Thymus (tissue), 11 donors: ENCODE measurements at regions not wholly inside any gene's neighbourhood (a gene's known extent, or its start where the extent isn't known, plus 50 kb on each side); places are given as distances from the start of the nearest gene placed in this dataset.
"Not testable (repeated sequence)": the region's sequence is repeated elsewhere in the genome, so short reads cannot be mapped to it uniquely, and the experiment has no call there.

Experiments used
- DNase-seq, 9 donors: peaks; one replicate each; pipeline ENCODE4 v3.0.0-alpha.2; 2013; ENCODE audit warnings: low spot score in 9 of 9, low read depth in 6 of 9, missing footprints in 1 of 9
- H3K27ac ChIP-seq, 2 donors: one replicate each; pipeline ENCODE4 v1.5.1; 2013; ENCODE audit warnings: control low read depth in 1 of 2, low read depth in 1 of 2, low read length in 1 of 2, mild to moderate bottlenecking in 1 of 2, moderate library complexity in 1 of 2
- H3K27me3 ChIP-seq, 2 donors: one replicate each; pipeline ENCODE4 v1.5.1; 2013; ENCODE audit warnings: low read length in 1 of 2; ENCODE audit not compliant: control insufficient read depth in 2 of 2, insufficient read depth in 1 of 2
- H3K36me3 ChIP-seq, 2 donors: one replicate each; pipeline ENCODE4 v1.5.1; 2013; ENCODE audit warnings: low read length in 1 of 2, mild to moderate bottlenecking in 1 of 2, moderate library complexity in 1 of 2; ENCODE audit not compliant: control insufficient read depth in 2 of 2, insufficient read depth in 2 of 2
- H3K4me1 ChIP-seq, 2 donors: one replicate each; pipeline ENCODE4 v1.5.1; 2013; ENCODE audit warnings: low read length in 2 of 2; ENCODE audit not compliant: control insufficient read depth in 2 of 2, insufficient read depth in 2 of 2
- H3K4me3 ChIP-seq, 2 donors: one replicate each; pipeline ENCODE4 v1.5.1; 2013; ENCODE audit warnings: low read length in 2 of 2, control low read depth in 1 of 2, mild to moderate bottlenecking in 1 of 2
- H3K9me3 ChIP-seq, 2 donors: one replicate each; pipeline ENCODE4 v1.5.1; 2013; ENCODE audit warnings: low read length in 1 of 2, mild to moderate bottlenecking in 1 of 2; ENCODE audit not compliant: control insufficient read depth in 2 of 2, insufficient read depth in 1 of 2
- whole genome bisulfite sequencing: extraction: QIAGEN DNeasy Blood & Tissue Kit; methylation state at CpG from one replicate; pipeline ENCODE4 v1.1.7; 2013; 5-methylcytosine and 5-hydroxymethylcytosine counted together
- donor health status: healthy.

DNA sequence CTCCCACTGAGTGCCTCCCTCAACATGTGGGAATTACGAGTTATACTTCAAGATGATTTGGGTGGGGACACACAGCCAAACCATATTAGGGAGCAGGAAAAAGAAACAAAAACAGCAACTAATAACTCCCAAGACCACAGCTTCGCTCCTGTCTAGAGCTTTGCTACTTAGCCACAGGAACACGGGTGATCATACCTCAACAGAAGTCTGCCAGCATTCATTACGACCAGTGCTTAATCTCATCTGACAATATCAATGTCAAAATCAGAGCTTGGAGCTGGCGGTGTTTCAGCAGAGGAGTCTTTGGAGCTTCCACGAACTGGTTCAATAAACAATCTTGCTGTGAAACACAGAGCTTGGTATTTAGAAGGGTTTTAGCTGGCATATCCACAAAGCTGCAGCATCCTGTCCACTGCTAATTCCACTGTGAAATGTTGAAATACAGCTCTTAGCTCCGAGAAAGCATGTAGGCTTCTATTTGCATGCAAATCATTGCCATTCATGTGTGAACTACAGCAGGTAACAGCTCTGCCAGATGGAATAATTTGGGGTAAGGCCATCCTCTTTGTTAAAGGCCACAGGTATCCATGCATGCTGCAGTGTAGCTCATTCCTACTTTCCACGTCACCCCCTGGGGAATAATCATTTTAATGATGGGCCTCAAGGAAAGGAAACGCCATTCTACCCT is 128.4 kb upstream of the GOT2 start:
- no peak for DNase-seq
- no peaks in the 10 kb centered on the region for H3K4me1 ChIP-seq
- H3K36me3 ChIP-seq, result no peaks in the 10 kb centered on the region
- no peak overlapping the region for H3K4me3 ChIP-seq
- H3K27ac ChIP-seq, result no peak overlapping the region
- H3K9me3 ChIP-seq, result no peaks in the 10 kb centered on the region
- 91% methylated on average over 9 of the region's 9 CpGs for WGBS
- no peaks in the 10 kb centered on the region for H3K27me3 ChIP-seq

DNA sequence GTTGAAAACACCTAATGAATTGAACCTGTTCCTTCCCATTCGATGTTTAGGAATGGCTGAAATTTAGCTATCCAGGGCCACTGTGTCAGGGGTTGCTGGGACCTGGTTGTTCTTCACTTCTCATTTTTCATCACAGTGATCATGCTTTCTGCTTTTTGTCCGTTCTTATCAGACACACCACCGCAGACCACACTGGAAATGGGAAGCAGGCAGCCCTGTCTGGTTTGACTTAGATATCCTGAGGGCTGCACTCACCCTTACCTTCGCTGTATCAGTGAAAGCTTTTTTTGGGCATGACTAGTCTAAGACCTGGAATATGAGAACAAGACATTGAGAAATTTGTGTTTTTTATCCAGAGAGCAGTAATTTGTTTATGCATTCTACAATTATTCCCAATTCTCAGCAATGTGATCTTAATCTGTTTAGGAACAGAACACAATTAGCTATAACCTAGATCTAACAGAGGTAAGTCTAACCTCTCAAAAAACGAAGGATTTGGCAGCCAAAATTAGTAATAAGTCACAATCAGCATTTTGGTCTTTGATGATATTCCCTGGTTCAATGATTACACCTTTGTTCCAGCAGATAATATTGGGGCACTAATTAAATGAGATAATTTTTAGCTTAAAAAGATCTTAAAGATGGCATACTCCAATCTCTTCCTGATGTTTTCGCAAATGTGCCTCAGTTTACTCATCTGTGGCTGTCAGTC is 126.0 kb upstream of the GOT2 start:
- Histone ChIP-seq H3K27me3 (no peaks in the 10 kb centered on the region), H3K4me3 (no peak overlapping the region), H3K9me3 (no peaks in the 10 kb centered on the region), H3K4me1 (no peaks in the 10 kb centered on the region), H3K36me3 (no peaks in the 10 kb centered on the region), H3K27ac (no peak overlapping the region)
- no peak for DNase-seq
- WGBS, result 26% methylated on average over 6 of the region's 6 CpGs

DNA sequence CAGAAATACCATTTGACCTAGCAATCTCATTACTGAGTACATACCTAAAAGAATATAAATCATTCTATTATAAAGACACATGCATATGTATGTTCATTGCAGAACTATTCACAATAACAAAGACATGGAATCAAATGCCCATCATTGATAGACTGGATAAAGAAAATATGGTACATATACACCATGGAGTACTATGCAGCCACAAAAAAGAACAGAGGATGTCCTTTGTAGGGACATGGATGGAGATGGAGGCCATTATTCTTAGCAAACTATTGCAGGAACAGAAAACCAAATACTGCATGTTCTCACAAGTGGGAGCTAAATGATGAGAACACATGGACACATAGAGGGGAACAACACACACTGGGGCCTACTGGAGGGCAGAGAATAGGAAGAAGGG is 124.5 kb upstream of the GOT2 start:
- not testable (repeated sequence) for H3K27me3 ChIP-seq, H3K4me3 ChIP-seq, H3K27ac ChIP-seq, H3K9me3 ChIP-seq, DNase-seq, H3K36me3 ChIP-seq, H3K4me1 ChIP-seq

DNA sequence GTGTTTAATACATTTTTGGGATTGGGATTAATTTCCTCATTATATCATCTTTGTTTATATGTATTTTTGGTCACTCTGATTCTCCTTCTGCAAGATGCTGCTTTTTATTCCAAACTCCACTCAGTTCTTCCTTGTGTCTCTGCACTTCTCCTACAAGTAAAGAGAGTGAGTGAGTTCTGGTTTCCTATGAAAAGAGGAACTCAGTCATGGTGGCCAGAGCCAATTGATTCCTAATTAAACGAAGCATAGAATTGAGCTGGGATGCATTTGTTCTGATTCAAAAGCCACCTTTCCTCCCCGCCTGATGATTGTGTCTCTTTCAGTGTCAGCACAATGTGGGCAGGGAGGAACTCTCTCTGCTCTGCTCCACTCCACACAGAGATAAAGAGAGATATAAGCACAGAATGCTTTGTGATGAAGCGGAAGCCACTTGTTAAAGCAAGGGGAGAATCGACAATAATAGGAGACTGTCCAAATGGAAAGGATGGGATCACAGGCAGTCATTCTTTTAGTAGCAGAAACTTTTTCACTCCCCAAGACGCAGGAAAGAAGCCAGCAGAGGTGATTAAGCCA is 121.3 kb upstream of the GOT2 start:
- no peak for DNase-seq
- Histone ChIP-seq H3K4me3 (no peak overlapping the region), H3K36me3 (no peaks in the 10 kb centered on the region), H3K4me1 (no peaks in the 10 kb centered on the region), H3K9me3 (no peaks in the 10 kb centered on the region), H3K27me3 (no peaks in the 10 kb centered on the region), H3K27ac (no peak overlapping the region)
- 81% methylated on average over 5 of the region's 5 CpGs for WGBS

DNA sequence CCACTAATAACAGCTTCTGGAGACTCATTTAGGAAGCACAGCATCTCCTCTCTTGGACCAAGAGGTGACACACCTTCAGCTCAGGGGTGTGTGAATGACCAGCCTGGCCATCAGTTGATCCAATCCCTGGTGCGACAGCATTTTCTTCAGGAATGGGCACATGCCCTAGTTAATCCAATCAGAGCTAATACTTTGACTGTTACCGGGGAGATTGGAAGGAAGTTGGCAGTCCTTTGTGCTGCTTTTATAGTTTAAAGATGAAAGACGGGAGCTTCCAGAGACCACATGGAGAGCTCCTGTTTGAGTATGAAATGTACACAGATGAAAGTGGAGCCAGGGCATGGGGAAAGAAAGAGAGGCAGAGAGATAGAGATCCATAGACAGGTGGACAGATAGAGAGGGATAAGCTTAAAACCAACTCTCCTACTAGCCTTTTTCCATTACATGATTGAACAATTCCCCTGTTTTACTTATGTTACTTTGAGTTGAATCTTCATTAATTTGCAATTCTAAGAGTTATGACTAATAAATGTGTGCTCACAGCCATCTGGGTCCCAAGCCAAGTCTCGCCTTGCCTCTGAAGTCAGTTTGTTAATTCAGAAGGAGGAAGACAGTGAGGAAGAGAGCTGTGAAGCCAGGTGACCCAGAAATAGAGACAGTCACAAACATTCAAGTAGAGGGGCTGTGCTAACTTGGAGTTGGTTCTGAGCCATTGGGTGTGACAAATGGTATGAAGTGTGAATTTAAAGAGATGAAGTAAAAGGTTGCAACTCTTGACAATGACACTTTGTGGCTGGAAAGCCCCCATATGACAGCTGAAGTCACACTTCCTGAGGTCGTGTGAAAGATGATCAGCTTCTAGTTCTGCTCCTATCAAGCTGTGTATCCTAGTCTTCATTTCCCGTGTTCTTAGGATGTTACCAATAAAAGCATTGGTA is 120.0 kb upstream of the GOT2 start:
- Histone ChIP-seq H3K36me3 (no peaks in the 10 kb centered on the region), H3K27me3 (no peaks in the 10 kb centered on the region), H3K9me3 (no peaks in the 10 kb centered on the region), H3K27ac (no peak overlapping the region), H3K4me3 (no peak overlapping the region), H3K4me1 (no peaks in the 10 kb centered on the region)
- DNase-seq, result no peak
- WGBS, result 78% methylated on average over 6 of the region's 6 CpGs

DNA sequence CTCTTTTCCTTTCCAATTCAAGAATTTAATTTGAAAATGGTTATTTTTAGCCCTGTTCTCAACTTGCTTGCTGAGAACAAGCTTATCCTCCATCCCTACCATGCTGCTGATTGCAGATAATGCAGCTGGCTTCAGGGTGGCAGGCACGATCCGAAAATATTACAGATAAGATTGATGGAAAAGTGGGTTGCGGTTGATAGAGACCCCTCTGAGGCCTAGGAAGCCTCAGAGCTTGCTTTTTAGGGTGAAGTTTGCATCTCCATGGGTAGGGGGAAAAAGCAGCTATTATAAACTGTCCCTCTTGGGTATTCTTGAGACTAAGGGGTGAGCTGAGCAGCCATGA is 116.5 kb upstream of the GOT2 start:
- no peak for DNase-seq
- no peaks in the 10 kb centered on the region for H3K27me3 ChIP-seq
- H3K36me3 ChIP-seq, result no peaks in the 10 kb centered on the region
- H3K4me3 ChIP-seq, result no peak overlapping the region
- no peak overlapping the region for H3K27ac ChIP-seq
- H3K4me1 ChIP-seq, result no peaks in the 10 kb centered on the region
- no peaks in the 10 kb centered on the region for H3K9me3 ChIP-seq
- WGBS, result 75% methylated on average over 3 of the region's 3 CpGs

DNA sequence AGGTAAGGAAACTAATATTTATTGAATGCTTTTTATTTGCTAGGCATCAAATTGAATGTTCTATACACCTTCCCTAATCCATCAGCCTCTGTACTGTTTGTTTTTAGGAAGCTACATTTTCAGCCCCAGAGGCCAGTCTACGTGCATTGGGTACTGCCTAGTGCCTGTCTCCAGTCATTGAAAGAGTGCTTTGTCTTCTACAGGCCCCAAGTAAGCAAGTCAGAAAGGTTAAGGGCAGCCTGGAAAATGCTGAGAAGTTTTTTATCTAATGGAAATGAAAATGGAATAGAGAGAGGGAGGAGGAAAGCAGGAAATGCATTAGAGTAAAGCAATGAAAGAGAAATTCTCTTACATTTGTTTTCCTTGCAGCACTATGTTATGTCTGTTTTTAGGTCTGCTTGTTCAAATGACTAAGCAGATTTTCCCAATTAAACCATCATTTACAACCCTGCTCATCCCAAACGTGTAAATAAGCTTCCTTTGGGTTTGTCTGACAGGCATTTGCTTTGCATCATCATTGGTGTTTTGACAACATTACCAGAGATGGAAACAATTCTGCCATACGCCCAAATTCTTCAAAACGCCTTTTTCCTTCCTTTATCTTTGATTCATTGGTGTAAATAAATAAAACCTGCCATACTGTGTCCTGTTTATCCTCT is 116.0 kb upstream of the GOT2 start:
- DNase-seq, result no peak
- Histone ChIP-seq H3K4me3 (no peak overlapping the region), H3K4me1 (no peaks in the 10 kb centered on the region), H3K36me3 (no peaks in the 10 kb centered on the region), H3K27me3 (no peaks in the 10 kb centered on the region), H3K27ac (no peak overlapping the region), H3K9me3 (no peaks in the 10 kb centered on the region)
- WGBS, result 73% methylated on average over 4 of the region's 4 CpGs

DNA sequence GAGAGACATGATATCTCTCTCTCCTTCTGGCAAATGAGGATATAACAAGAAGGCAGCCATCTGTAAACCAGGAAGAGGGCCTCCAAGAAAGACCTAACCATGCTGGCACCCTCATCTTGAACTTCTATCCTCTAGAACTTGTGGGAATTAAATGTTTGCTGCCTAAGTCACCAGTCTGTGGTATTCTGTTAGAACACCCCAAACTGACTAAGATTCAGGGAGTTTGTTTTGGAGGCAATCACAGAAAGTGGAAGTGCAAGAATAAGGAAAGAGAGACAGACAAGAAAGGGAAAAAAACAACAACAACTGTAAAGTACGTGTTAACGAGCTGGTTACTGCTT is 114.5 kb upstream of the GOT2 start:
- H3K36me3 ChIP-seq, result no peaks in the 10 kb centered on the region
- no peaks in the 10 kb centered on the region for H3K9me3 ChIP-seq
- H3K27me3 ChIP-seq, result no peaks in the 10 kb centered on the region
- no peak overlapping the region for H3K4me3 ChIP-seq
- DNase-seq, result no peak
- no peak overlapping the region for H3K27ac ChIP-seq
- 97% methylated on average over 2 of the region's 2 CpGs for WGBS
- H3K4me1 ChIP-seq, result no peaks in the 10 kb centered on the region
